Astrocyte of the cerebellum (primary cell): ENCODE measurements at regions not wholly inside any gene's neighbourhood (a gene's known extent, or its start where the extent isn't known, plus 50 kb on each side); places are given as distances from the start of the nearest gene placed in this dataset.

Experiments used
- DNase-seq: peaks from one replicate; pipeline ENCODE4 v3.0.0-alpha.2; 2011; ENCODE audit warnings: low read depth
- H3K4me3 ChIP-seq: 2 replicates; pipeline ENCODE4 v1.5.1; 2011; ENCODE audit warnings: mild to moderate bottlenecking, low read depth, low read length, moderate library complexity
- CTCF ChIP-seq: IDR thresholded peaks from 2 replicates; pipeline ENCODE4 v1.5.1; 2012; ENCODE audit warnings: low read length, low read depth, moderate library complexity, mild to moderate bottlenecking; ENCODE audit errors: missing control alignments
- in situ Hi-C: cut with HindIII; loops from 2 replicates; pipeline ENCODE4 v1.10.0; 2017; ENCODE audit warnings: low sequenced_read_pairs

GRCh38 chr18:76546088-76546435 lies 51.0 kb upstream of the ZNF516 start:
- H3K4me3 ChIP-seq, result no peak overlapping the region
- no peak for TF ChIP-seq CTCF
- DNase-seq, result no peak
- in situ Hi-C loops, result no loop called here

GRCh38 chr18:76545433-76546087 lies 50.5 kb upstream of the ZNF516 start:
- no peak for DNase-seq

GRCh38 chr18:76544511-76545345 lies 49.7 kb upstream of the ZNF516 start:
- no peak for TF ChIP-seq CTCF
- no peak overlapping the region for H3K4me3 ChIP-seq
- in situ Hi-C loops, result no loop called here
- DNase-seq, result no peak

More at GRCh38 chr18:76545433-76546087, 50.5 kb upstream of the ZNF516 start:
- TF ChIP-seq CTCF, result no peak
- H3K4me3 ChIP-seq, result no peak overlapping the region
- in situ Hi-C loops, result no loop called here
